H7 (cell line): ENCODE measurements at regions not wholly inside any gene's neighbourhood (a gene's known extent, or its start where the extent isn't known, plus 50 kb on each side); places are given as distances from the start of the nearest gene placed in this dataset.

Experiments used
- DNase-seq: peaks from one replicate; pipeline ENCODE4 v3.0.0; 2012
- H3K27me3 ChIP-seq: 2 replicates; pipeline ENCODE4 v1.6.0; 2011; ENCODE audit warnings: mild to moderate bottlenecking, low read length; ENCODE audit not compliant: control insufficient read depth, insufficient read depth
- H3K36me3 ChIP-seq: replicated peaks from 2 replicates; pipeline ENCODE4 v1.5.1; 2011; ENCODE audit warnings: low read length; ENCODE audit not compliant: control insufficient read depth, insufficient read depth
- H3K4me3 ChIP-seq: 2 replicates; pipeline ENCODE4 v1.5.1; 2011; ENCODE audit warnings: low read depth, mild to moderate bottlenecking, control low read depth, low read length, moderate library complexity; ENCODE audit not compliant: insufficient read depth

DNA sequence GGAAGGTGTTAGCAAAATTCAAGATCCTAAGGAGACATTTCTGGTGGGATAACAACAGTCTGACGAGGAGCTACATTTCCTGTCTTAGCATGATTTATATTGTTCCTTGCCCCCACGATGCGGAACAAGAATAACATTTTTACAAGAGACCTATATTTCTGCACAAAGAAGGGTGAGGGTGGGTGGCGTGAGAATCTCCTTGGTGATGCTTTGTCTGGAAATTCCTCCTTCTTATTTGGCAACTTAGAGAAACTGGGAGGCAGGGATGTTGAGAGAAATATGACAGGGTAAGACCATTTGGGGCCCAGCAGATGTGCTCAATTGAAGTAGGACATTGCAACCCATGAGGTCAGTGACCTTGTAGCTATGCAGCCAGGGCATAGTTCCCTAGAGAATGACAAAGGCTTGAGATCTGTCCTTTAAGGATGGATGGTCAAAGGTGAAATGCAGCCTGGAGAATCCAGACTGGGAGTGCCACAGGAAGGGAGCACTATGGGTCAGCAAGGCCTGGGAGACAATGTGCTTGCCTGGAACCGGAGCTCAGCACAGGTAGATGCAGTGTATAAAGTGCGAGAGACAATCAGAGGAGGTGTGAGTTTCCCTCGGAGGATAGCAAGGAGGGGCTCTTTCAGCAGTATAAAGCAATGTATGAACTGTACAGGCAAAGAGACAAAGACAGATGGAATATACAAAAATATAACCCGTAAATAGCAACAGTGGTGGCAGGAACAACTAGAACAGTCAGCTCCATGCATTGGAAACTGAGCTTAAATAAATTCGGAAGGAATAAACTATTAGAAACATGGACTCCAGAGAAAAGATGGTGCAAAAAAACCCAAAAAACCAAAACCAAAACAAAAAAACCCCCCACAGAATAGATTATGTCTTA lies 317.6 kb upstream of the TBL1XR1 start:
- H3K4me3 ChIP-seq: no peak overlapping the region
- DNase-seq: no peak
- no peaks in the 10 kb centered on the region for H3K36me3 ChIP-seq
- H3K27me3 ChIP-seq: no peaks in the 10 kb centered on the region; the same call in 1 of the 2 replicates

DNA sequence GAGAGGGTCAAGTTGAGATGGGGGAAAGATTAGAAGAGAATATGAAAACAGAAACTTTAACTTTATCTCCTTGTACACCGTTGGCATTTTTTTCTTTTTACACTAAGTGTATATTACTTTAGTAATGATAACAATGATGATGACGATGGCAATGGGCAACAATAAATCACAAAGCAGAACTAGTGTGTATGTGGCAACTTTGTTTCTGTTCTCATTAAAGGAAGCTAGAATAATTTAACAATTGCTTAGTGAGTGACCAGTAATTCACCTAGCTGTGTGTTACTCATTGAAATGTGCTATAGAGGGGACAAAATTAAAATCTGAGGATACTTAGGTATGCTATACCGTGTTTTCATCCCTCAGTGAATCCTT lies 318.5 kb upstream of the TBL1XR1 start:
- H3K36me3 ChIP-seq: no peaks in the 10 kb centered on the region
- no peak for DNase-seq
- no peak overlapping the region for H3K4me3 ChIP-seq
- no peaks in the 10 kb centered on the region; the same call in 1 of the 2 replicates for H3K27me3 ChIP-seq

DNA sequence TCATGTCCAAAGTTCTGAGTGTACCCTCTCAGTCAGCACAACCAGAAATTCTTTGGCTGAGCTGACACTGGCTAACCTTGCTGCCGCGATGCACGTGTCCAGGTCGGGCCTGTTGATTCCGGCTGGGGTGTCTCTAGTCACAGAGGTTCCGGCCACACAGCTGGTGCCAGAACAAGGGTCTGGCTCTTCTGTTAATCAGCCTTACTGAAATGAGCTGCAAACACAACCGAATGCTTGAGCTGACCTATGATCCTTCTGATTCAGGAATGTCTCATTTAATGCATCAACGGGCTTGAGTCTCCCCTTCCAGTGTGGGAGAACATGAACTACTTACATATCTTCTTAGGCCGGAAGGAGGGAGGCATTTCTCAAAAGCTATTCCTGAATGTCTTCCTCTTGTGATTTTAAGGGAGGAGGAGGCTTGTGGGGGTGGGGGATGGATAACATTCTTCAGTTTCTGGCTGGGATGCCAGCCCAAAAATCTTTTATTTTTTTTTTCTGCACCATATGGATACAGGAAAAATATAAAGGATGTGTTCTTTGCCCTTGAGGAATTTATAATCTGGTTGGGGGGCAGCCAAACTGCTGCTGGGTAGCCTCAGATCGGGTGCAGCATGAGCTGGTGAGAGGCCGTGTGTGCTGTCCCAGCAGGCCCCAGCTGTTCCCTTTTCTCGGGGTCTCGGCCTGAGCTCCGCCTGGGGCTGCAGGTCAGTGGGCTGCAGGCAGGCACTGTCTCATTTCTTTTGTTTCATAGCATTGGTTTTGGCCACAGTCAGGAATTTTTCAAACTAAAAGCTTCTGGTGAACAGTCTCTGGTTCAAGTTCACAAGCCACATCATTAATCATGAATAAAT lies 319.1 kb upstream of the TBL1XR1 start:
- DNase-seq: peak; percentile 13
- H3K27me3 ChIP-seq: no peaks in the 10 kb centered on the region; the same call in 1 of the 2 replicates
- H3K4me3 ChIP-seq: no peak overlapping the region
- no peaks in the 10 kb centered on the region for H3K36me3 ChIP-seq

DNA sequence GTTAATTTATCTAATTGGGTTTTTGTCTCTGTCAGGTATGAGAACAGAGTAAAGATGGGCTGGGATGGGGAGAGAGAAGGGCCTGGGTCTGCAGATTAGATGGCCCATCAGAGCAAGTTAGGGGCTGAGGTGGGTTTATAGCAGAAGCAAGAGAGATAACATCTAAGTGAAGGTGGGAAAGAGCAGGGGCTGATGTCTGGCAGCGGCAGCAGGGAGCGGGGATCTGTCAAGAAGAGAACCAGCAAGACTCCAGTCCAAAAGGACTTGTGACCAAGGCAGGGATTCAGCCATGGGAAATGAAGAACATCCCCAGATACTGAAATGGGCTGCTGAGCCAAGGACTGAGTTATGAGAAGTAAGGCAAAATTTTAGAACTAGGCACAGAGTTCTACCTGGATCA lies 320.6 kb upstream of the TBL1XR1 start:
- no peaks in the 10 kb centered on the region; the same call in 1 of the 2 replicates for H3K27me3 ChIP-seq
- no peak overlapping the region for H3K4me3 ChIP-seq
- no peak for DNase-seq
- H3K36me3 ChIP-seq: no peaks in the 10 kb centered on the region

DNA sequence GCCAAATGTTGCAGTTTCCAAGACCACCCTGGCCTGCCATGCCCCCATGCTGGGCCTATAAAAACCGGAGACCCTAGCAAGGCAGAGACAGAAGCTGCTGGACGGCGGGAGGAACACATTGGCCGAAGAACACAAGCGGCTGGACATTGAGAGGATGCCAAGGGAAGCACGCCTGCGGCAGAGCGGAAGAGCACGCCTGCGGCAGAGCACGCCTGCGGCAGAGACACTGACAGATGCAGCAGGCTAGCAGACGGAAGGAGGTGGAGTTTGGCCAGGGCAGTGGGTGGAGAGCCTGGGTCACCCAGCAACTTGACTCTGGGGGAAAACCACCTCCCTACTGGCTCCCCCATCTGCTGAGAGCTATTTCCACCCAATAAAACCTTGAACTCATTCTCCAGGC lies 322.3 kb upstream of the TBL1XR1 start:
- no peak for DNase-seq
- no peaks in the 10 kb centered on the region for H3K36me3 ChIP-seq
- H3K4me3 ChIP-seq: no peak overlapping the region
- H3K27me3 ChIP-seq: no peaks in the 10 kb centered on the region

DNA sequence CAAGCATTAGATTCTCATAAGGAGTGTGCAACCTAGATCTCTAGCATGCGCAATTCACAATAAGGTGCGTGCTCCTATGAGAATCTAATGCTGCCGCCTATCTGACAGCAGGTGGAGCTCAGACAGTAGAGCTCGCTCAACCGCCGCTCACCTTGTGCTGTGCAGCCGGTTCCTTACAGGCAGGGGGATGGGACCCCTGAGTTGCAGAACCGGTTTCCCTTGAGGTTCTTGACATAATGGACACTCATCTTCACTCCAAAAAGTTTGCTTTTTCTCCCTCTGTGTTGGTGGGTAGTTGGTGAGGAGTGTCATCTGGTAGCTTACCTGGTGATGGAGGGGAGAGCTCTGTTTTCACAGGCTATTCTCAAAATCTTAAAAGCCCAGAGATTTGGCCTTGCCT lies 324.0 kb upstream of the TBL1XR1 start:
- Histone ChIP-seq H3K27me3 (no peaks in the 10 kb centered on the region), H3K4me3 (no peak overlapping the region), H3K36me3 (no peaks in the 10 kb centered on the region)
- peak; percentile 71 for DNase-seq

DNA sequence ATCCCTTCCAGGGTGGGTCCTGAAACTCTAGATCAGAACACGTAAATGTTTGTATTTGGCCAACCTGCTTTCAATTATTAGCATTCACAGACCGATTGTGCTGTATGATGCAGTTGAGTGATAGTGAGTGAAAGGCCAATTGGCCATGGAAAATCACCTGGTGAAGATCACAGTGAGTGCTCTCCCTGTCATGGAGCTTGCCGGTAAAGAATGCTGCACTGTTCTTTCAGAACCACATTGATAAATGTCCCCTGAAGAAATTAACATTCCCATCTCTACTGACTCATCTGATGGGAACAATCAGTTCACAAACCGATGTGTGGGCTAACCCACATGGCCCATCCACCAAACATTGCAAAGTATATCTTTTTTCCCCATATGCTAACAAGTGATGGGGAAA lies 324.8 kb upstream of the TBL1XR1 start:
- no peak for DNase-seq
- Histone ChIP-seq H3K36me3 (no peaks in the 10 kb centered on the region), H3K4me3 (no peak overlapping the region), H3K27me3 (no peaks in the 10 kb centered on the region)

DNA sequence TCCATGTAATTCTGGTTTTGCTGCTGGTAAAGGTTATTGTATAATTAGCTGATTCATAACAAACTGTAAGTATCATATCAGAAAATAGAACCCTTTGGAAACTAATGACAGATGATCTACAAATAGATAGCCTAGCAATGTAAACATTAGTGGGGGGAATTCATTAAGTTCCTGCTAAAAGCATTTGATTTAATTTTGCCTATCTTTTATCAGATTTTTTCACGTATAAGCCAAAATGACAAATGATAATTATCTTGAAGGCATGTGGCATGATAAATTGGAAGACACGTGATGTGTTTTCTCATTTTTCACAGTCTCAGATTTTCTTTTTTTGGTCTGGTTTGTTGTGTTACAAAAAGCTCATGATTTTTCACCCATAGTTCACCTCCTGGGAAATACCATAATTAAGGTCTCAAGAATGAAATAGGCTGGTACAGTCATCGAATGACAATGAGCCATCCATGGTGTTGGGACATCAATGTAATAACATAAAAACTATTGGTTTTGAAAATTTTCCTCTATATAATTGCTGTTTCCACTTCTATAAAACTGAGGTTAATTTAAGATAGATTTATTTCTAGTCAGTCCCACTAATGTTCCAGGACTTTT lies 325.9 kb upstream of the TBL1XR1 start:
- no peak overlapping the region for H3K4me3 ChIP-seq
- DNase-seq: no peak
- no peaks in the 10 kb centered on the region for H3K27me3 ChIP-seq
- no peaks in the 10 kb centered on the region for H3K36me3 ChIP-seq

DNA sequence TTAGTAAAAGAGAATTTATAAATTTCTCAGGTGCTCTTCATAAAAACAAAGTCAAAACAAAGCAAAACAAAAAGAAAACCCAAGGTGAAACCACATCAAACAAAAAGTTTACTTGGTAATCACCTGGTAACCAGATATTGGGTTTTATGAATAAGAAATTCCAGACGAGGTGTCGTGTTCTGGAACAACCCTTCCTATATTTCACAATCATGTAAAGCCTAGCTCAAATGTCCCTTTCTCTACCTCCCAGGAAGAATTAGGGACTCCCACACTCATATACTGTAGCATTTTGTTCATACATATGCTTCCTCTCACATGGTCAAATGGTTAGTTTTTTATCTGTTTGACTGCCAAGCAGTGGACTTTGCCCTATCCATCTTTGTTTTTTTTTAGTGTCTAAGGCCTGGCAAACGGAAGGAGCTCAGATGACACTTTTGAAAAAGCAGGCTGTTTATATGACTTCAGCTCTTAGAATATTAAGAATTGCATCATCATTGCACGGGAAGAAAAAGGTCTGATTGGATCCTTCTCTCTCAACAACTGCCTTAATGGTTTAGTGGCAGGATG lies 326.7 kb upstream of the TBL1XR1 start:
- H3K4me3 ChIP-seq: no peak overlapping the region
- no peaks in the 10 kb centered on the region for H3K27me3 ChIP-seq
- DNase-seq: no peak
- H3K36me3 ChIP-seq: no peaks in the 10 kb centered on the region

DNA sequence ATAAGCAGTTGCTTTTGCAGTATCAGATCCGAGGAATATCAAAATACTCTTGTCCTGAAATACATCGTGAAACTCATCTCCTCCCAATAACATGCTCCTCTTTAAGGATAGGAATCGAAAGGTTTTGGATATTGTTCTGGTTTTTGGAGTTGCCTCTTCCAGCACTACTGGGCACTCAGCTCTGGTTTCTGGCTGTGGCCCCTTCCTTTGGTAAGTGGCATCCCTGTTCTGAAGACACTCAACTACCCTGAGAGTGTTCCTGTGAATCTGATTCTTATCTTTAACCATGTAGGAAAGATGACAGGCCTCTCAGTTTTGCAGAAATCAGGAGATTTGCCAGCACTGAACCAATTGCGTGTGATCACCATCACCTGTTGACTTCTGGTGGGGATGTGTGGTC lies 327.5 kb upstream of the TBL1XR1 start:
- DNase-seq: no peak
- Histone ChIP-seq H3K4me3 (no peak overlapping the region), H3K27me3 (no peaks in the 10 kb centered on the region), H3K36me3 (no peaks in the 10 kb centered on the region)

DNA sequence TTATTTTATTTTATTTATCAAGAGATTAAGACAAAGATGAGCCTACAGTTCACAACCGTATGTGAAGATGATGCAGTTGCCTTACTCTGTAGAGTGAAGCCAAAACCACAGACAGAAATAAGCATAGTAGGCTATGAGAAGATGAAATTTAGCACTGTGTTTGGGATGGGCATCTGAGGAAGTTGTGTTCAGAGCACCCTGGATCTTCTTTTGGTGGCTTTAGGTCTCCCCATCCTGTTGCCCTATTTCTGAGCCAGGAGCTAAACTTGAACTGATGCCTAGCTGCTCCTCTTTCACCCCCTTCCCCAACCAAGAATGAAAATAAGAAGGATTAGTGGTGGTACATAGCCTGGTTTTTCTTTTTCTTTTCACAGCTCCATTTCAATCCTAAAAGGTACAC lies 328.1 kb upstream of the TBL1XR1 start:
- DNase-seq: no peak
- H3K4me3 ChIP-seq: no peak overlapping the region
- no peaks in the 10 kb centered on the region for H3K27me3 ChIP-seq
- no peaks in the 10 kb centered on the region for H3K36me3 ChIP-seq

DNA sequence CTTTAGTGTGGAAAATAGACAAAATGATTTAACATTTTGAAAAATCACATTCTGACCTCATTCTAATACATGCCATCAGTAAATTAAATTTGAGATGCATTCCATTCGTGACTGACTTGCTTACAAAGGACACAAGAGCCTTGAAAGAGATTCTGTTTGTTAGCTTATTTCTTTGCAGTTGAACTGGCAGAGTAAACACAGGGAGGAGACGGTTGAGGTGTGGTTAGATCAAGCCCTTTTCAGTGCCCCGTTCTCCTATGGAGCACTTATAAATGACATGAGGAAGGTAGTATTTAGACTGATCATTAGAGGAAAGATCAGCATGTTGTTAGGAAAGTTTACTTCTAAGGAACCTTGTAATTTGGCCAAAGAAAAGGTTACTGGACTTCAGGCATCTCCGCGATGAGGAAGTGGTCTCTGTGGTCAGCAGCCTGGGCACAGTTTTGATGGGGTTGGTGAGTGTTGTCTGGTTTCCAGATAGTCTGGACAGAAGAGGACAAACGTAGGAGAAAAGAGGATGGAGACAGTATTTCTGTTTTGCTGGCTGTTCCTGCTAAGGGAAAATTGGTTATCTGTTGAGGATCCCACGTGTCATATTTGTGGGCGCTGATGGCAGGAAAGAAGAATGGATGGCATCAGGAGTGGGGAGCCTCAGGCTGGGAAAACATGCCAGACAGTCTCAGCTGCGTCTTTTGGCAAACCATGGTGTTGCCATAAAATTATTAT lies 328.9 kb upstream of the TBL1XR1 start:
- no peak overlapping the region for H3K4me3 ChIP-seq
- H3K36me3 ChIP-seq: no peaks in the 10 kb centered on the region
- H3K27me3 ChIP-seq: no peaks in the 10 kb centered on the region
- DNase-seq: no peak

DNA sequence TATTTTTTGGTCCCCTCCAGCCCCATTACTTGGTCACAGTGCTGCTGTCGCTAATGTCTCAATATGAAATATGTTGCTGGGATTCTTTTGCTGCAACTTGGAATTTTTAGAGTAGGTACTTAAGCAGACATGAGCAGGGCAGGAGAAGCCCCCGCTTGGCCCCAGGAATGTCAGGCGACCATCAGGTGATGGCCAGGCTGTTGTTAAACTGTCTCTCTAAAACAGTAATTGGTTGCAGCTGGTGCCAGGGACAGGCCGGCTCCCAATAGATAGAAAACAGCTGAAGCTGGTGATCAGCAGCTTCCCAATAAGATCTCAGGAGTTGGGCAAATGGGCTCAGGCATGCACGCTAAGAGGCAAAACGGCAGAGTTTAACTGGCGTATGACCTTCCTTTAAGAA lies 329.9 kb upstream of the TBL1XR1 start:
- DNase-seq: no peak
- Histone ChIP-seq H3K27me3 (no peaks in the 10 kb centered on the region), H3K36me3 (no peaks in the 10 kb centered on the region), H3K4me3 (no peak overlapping the region)
